Heart left ventricle (tissue), 13 donors: ENCODE measurements at regions not wholly inside any gene's neighbourhood (a gene's known extent, or its start where the extent isn't known, plus 50 kb on each side); places are given as distances from the start of the nearest gene placed in this dataset.

Experiments
- POLR2A ChIP-seq, 2 donors: fragments of 450-650 bp; IDR thresholded peaks; one replicate each; pipeline ENCODE4 v1.6.1; 2017; ENCODE audit warnings: antibody characterized with exemption in 2 of 2, mild to moderate bottlenecking in 2 of 2, moderate library complexity in 2 of 2
- TF ChIP-seq, protein P1 (sequence below), 12 donors: fragments of 200-600 bp; sonication (generic) in 4 of 12; IDR thresholded peaks; one replicate each; pipeline versions ENCODE4 v1.5.0 to v1.8.0; 2018 to 2022; ENCODE audit warnings: antibody characterized with exemption in 12 of 12, mild to moderate bottlenecking in 5 of 12
- donor health status: ischemic (EF 13 %, LVEDD 7.1; RV severe dilation, severe dysfunction).
- donor health status: DM: no; HTN: yes; CAD: no.
- donor health status: DM: no; HTN: no; CAD: no.
- donor health status: ischemic (EF 25% LVEDD 6.9; RV normal size, moderate dysfunction).
- donor health status: ischemic (EF 25% LVEDD 5.7; RV mildly dilated, moderate dysfunction).
- donor health status: ischemic (EF 35%, LVEDD 5.7; RV mildly dilated, moderate dysfunction).
- donor health status: nonischemic (EF 11% LVEDD 7.7; RV severe dilation, severe dysfunction).
- donor health status: DM: yes; HTN: yes; CAD: no.
- donor health status: PGD.
- donor health status: ischemic (EF 29% LVEDD 5.4; RV normal size, mild dysfunction).
- donor health status: nonischemic (EF 23%, LVEDD 6.1; RV moderate dilation, normal function).

- TF ChIP-seq, protein P1, sequence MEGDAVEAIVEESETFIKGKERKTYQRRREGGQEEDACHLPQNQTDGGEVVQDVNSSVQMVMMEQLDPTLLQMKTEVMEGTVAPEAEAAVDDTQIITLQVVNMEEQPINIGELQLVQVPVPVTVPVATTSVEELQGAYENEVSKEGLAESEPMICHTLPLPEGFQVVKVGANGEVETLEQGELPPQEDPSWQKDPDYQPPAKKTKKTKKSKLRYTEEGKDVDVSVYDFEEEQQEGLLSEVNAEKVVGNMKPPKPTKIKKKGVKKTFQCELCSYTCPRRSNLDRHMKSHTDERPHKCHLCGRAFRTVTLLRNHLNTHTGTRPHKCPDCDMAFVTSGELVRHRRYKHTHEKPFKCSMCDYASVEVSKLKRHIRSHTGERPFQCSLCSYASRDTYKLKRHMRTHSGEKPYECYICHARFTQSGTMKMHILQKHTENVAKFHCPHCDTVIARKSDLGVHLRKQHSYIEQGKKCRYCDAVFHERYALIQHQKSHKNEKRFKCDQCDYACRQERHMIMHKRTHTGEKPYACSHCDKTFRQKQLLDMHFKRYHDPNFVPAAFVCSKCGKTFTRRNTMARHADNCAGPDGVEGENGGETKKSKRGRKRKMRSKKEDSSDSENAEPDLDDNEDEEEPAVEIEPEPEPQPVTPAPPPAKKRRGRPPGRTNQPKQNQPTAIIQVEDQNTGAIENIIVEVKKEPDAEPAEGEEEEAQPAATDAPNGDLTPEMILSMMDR (IDR thresholded peaks at IDR 0.05) = no peak
- TF ChIP-seq POLR2A (IDR thresholded peaks at IDR 0.05) = no peak
These were observed 225.8 kb downstream of the PMP22 start for GRCh38 chr17:15039366-15039765.
